Hindlimb muscle (tissue), 1 donor: ENCODE measurements at regions not wholly inside any gene's neighbourhood (a gene's known extent, or its start where the extent isn't known, plus 50 kb on each side); places are given as distances from the start of the nearest gene placed in this dataset.

ENCODE experiments used
- DNase-seq: peaks from one replicate; pipeline ENCODE4 v3.0.0-alpha.2; 2013

DNA sequence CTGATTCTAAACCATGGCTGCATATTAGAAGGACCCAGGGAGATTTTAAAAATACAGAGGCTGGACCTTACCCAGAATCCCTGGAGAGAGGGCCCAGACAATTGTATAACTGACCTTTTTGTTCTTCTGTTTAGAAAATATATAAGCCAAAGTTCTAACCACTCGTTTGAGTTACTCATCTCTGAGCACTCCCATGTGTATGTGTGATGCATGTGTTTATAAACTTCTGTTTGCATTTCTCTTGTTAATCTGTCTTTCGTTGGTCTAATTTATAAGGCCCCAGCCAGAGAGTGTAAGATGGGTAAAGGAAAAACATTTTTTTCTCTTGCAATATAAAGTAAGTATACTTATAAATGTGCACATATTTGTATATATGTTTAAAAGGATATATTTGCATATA lies 443.9 kb downstream of the ZNF608 start:
- no peak for DNase-seq

DNA sequence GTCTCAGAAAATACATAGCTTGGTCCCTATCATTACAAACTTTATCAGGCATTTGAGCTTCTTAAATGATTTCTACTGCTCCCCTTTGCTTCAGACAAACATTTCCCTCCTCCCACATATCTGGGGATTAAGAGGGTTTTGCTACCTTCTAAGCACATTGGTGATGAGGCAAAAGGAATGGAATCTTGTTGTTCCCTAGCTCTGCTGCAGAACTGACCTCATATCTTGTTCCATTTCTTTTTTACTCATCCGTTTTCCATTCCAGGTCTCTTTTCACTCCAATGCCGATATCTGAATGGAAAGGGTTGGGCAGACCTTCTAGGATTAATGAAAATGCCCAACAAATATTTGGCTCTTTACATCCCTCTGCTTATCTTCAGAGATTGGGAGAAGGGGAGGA lies 444.6 kb downstream of the ZNF608 start:
- DNase-seq = no peak

DNA sequence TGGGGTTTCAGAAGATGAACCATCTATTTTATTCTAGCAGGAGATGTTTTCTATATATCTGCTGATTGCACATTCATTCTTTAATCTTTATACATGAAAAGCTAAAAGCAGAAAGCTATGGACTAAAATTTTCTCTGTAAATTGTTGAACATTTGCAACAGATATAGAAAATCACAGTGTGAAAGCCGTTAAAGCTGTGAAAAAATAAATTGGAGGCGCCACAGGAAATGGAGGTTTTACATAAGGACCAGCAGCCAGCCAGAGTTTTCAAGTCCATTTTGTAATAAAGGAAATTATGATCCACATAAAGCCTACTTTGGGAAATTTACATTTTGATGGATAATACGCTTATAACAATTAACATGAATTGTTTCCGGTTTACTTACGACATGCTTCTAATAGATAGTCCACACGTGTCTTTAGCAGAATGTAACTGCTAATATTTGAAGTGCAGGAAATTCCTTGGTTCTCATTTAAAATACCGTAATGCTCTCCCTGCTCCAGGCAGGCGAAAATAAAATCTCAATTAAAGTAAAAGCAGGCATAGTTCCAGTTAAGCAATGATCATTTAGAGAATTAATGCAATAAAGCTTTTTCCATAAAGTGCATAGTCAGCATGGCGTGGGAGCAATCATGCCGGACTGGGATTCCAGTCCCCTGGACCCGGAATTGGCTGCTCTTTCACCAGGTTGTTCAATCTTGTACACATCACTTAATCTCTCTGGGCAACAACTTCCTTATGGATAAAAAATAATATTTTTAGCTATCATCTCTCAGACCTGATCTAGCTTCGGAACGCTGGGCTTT lies 445.4 kb downstream of the ZNF608 start:
- no peak for DNase-seq

DNA sequence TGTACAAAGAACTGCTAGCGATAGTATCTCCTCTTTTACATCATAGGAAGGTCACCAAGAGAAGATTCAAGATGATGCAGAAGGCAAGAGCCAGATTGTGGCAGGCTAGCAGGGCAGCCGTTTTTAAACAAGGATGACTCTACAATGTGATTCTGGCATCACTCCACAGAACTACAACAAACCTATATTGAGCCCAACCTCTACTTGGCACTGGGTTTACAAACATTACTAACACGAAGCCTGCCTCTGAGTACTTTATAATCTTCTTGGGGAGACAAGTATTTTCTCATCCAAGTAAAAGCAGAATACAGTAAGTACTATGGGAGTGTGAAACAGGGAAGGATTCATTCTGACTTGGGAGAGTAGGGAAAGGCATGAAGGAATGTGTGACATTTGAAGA lies 448.6 kb downstream of the ZNF608 start:
- no peak for DNase-seq

DNA sequence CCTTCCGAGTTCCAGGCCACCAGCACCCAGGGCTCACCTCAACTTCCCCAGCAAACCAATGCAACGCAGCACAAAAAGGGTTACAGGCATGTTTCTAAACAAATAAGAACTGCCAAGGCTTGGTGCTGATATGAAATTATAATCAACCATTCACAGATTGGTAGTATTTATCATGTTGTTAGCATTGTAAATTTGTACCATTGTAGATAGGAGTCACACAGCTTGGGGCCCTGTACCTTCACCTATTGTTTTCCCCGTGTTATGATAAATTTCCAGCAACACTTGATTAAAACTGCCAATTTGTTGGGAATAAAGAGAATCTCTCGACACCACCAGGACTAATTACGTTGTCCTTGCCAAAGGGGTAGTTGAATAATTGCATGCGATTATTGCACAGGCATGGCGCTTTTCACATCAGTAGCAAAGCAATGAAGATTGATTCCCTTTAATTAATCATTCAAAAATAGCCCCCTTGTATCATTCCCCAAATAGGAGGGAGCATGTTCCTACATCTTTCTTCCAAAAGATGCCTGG lies 454.1 kb downstream of the ZNF608 start:
- no peak for DNase-seq

DNA sequence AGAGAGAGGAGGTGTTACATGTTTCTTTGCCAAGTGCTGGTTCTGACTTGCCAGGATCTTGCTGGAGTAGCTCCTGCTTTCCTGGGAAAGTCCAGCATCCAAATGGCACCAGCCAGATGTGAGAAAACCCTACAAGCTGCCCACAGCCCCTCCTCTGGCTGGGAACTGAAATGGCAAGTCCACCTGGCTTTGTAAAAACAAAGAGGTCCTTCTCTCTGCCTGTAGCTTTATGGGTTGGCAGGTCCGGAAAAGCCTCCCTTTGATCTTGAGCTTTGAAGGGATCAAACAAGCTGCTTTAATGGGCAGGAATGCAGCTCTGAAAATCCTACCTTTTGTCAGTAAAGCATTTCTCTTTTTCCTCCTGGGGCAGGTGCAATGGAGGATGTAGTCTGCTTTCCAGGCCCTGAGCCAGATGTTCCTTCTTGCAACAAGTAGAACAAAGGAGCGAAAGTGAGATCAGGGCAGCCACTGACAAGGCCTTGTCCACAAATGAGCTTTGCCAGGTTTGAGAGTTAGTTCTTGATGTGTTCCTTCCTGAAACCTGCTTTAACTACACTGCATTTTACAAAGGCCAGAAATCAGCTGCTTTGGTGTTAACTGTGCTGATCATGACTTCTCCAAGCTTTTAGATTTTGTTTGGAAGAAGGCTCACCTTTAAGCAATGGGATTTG lies 456.7 kb downstream of the ZNF608 start:
- DNase-seq = peak; percentile 34

DNA sequence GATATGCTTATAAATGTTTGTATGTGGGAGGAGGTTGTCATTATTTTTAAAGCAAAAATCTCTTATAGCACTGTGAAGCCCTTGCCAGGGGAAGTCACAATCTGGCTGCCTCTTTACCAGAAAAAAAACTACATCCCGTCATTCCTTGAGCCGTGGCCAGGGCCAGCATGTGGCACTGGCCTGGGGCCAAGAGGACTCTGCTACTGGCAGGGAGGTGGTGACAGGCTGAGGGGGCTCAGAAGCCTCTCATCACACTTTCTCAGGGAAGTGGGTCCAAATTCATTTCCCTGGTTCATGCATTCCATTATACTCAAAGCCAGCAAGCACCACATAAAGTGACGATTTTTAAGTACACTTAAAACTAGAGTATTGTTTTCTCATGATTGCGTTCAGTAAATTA lies 457.3 kb downstream of the ZNF608 start:
- DNase-seq = peak; percentile 46

DNA sequence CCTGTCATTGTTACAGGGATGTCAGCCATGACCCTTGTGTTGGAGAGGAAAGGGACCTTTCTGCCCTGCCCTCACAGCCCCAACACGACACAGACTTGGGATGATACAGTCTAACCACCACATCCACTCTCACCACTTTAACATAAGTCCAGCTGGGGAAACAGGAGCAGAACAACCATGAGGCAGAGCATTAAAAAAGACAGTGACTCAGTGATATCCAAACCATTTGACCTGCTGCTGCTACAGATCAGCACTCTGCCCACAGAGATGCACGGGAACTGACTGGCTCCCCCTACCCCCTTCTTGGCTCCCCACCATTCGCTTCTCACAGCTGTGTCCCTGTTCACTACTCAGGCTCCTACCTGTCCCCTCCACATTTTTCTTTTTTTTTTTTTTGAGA lies 458.6 kb downstream of the ZNF608 start:
- DNase-seq = no peak

DNA sequence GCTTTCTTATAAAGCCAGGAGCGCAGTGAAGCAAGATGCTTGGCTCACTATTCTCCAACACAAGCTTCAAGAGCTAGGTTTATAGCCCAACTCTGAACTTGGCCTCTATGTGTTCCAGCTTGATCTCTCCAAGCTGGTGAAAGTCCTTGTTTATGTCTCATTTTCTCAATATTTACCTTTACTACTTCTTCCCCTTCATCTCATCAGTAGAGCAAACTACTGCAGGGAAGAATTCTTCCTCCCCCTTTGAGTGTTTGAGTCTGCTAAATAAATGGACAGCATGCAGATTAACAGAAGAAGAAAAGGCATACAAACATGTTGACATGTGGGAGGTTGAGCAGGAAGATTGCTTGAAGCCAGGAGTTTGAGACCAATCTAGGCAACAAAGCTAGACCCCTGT lies 460.7 kb downstream of the ZNF608 start:
- DNase-seq = no peak

DNA sequence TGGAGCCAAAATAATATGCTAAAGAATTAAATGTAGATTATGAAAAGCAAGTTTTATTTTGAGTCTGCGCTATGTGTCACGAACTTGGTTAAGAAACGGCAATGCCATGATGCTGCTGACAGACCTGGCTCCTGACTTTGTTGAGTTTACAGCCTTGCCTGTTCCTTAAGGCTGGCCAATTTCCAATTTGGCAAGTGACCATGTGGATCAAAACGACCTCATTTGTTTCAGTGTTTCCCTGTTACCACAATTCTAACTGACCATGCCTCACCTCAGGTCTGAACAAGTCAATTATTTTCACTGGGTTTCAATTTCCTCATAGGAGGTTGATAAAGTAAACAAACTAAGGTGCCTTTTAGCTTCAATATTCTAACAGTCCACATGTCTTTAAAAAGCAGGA lies 461.4 kb downstream of the ZNF608 start:
- no peak for DNase-seq

DNA sequence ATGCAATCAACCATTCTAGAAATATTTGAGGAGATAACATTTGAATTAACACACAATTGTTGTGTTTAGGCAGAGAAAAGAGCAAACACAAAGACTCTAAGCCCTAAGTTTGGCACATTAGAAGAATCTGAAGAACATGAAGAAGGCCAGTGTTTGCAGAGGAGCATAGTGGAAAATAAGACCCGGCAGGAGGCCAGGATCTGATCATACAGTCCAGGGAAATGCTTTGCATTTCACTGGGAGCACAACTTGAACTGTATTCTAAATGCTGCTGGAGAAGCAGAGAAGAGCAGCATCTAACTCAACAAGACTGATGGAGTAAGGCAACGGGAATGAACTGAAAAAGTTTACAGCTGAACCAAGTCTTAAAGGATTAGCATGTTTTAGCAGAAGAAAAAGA lies 463.4 kb downstream of the ZNF608 start:
- no peak for DNase-seq

DNA sequence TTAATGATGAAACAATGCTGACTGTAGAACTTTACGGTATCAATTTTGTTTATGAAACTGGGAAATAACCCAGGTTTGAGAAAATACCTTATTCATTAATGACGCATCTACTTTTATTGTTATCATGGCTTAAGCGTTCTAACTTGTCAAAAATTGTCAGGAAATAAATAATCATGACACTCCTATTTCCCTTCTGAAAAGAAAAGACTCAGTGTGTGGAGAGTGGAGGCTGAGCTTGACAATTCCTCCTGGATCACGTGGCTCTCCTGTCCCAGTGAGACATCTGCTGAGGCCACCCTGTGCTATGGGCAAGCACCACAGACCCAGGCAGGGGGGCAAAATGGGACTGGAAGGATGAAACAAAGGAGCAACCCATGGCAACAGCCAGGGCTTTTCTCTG lies 466.4 kb downstream of the ZNF608 start:
- no peak for DNase-seq

DNA sequence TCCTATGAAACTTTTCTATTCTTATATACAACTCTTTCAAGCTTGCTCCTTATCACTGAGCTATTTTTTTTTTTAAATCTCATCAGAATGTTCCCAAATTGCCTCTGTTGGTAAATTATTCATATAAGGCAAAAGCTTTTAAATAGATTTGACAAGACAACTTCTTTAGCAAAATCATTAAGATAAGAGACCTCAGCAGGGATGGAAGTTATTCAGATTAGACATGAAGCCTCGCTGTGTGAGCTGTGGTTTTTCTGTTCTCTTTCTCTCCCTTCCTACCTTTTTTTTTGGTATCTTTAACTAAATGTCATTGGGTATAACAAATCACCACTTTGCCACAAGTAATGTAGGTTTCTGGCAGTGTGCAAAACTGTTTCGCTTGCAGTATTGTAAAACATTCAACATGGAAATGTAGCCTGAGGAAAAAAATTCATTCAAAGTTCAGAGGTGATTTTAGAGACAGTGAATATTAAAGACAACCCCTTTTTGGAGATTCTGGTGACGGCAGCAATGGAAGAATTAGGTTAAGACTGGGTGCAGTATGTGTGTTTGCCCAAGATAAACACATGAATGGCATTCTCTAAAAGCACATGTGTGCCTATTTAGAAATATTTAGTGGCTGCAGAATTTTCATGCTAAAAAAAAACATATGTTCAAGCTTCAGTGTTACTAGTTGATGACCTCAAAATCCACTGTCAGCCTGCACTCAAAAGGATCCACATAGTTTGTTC lies 467.1 kb downstream of the ZNF608 start:
- no peak for DNase-seq

DNA sequence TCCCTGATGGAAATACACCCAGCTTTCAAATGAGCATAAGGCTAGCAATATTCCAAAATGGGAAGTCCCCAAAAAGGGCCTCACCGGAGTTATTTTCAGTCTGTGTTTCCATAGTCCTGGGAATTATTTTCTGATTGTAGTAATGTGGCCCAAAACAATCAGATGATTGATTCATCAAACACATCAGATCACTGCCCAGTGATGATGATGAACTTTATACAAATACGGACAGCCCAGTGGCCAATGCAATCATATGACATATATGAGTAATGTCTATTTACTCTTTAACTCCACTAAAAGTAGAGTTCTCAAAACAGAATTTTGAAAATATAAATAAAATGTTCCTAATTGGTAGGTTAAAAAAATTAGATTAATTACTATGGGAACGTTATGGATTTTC lies 467.8 kb downstream of the ZNF608 start:
- DNase-seq = no peak

DNA sequence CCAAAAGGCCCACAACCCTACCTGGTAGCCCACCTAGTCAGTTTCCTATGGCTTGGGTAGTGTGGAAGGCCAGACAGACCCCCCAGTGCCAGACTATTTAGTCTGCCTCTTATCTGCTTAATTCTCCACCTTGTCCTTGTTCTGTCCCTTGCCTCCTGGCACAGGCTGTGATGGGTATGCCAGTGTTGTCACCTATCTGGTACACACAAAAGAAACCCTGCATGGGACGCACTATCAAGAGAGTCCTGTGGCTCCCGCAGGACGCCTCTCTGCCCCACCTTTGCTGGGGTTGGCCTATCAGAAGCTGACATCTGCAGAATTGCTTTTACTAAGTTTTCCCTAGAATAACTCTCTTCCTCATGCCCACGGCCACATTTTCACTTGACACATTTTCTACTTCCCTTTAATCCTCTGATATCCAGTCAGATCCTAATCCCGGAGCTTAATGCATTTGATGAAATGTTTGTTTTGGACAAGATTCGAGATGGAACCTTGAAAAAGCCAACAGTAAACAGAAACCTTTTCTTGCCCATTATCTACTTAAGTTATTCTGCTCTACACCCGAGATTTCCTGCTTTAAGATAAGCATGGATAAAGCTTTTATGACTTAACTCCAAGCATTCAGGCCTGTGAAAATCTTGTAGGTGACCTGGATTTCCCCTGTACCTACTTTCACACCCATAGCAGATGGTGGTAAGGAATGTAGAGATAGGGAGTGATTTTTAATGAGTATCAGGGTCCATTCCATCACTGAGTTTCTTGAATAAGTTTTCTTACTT lies 468.5 kb downstream of the ZNF608 start:
- DNase-seq = no peak

DNA sequence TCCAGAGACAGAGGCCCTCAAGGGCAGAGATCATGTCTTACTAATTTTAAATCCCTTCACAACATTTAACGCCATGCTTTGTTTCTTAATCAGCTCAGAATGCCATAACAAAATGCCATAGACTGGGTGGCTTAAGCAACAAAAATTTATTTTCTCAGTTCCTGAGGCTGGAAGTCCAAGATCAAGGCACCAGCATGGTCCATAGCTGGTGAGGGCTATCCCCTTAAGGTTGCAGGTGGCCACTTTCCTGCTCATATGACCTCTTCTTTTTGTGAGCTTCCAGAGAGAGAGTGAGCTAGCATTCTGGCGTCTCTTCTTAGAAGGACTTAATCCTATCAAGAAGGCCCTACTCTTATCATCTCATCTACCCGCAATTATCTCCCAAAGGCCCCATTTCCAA lies 470.3 kb downstream of the ZNF608 start:
- no peak for DNase-seq

DNA sequence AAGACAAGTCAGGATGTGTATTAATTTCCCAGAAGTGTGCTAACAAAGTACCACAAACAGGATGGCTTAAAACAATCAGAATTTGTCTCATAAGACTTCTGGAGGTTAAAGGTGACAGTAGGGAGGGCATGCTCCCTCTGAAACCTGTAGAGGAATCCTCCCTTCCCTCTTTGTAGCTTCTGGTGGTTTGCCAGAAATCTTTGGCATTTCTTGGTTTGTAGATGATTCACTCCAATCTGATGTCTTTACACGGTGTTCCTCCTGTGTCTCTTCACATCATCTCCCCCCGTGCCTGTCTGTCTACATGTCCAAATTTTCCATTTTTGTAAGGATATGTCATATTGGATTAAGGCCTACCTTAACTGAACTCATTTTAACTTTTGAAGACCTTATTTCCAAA lies 471.5 kb downstream of the ZNF608 start:
- DNase-seq = no peak

DNA sequence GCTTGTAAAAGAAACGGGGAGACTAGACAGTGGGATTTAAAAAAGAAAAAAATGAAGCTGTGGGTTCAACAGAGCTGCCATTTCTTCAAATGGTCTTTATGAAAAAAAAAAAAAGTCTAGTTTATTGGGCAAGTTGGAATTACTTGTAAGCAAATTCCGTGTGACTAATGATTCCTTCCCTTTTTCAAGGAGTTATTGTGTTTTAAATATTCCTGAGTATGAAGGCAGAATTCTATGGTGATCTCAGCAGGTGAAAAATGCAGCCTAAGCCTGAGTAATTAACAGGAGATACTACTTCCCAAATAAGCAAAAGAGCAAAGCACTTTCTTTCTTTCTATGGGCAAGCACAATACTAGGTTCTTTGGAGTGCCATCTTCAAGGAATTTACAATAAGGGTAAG lies 481.9 kb downstream of the ZNF608 start:
- DNase-seq = no peak

DNA sequence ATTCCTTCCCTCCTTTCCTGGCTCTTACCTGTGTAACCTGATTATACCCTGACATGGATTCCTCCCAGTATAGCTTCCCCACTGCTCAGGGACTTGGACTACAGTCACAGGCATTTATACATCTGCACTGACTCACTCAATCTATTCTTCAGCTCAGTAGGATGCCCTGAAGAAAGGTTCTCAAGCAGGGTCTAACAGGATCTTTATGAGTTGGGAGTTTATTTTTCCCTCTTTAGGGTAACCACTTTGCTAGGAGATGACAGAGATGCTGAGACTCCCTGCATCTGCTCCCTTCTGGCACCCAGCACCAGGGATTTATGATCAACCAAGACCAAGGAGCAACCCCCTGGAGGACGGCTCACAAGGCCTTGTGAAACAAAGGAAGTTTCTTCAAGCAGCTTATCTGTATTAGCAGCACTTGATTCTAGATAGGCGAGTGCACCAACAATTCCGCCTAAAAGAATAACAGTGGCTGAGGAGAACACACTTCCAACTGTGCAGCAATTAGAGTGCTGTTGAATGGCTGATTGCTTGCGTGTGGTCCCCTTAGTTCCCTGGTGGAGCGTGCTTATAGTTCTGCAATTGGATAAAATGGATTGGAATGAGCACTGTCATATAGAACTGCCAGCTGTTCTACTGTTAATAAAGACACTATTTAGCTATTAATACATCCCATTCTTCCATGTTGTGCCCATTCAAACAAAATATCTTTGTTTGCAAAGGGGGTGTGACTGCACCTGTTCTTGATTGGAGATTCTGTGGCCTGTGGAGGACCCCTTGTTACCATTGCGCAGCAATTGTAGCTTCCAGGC lies 482.6 kb downstream of the ZNF608 start:
- DNase-seq = peak; percentile 8

DNA sequence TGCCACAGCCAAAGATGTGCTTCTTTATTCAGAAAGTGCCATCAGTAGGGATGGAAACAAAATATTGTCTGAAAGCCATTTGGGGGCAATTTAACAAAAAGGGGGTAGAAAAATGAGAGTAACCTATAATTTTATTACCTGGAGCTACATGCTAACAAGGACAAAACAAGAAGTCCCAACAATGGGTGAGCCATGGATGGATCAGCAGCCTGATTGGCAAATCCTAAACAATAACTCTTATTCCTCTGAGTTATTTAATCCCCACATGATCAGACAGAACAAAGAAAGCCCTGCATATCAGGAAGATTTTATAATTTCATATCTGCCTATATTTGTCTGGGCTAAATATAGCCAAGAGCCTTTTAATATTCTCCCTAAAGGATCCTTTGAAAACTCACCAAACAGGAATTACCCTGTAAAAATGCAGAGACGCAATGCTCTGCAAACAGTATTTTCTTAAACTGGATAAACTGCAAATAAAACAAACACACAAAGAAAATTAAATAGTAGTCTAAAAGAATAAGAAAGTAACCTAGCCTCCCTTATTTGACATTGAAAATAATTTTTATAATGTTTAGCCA lies 483.4 kb downstream of the ZNF608 start:
- DNase-seq = peak; percentile 9

DNA sequence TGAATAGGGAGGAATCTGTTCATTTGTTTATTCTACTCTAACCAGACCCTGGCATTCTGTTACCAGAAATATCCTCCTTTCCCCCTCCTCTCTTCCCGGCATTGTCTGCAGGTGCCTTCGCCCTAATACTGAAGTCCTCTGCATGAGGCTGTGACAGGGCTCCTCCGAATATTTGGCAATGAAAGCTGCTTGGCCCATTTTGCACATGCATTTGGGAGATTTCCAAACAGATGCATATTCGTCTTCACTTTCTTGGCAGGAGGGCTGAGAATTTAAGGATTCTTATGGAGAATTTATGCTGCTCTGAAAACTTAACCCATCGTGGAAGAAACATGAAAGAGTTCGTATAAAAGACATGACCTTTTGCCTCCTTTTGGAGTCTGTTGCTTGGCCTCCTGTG lies 484.0 kb downstream of the ZNF608 start:
- peak; percentile 51 for DNase-seq
